HG02759 (cell line): ENCODE measurements at regions not wholly inside any gene's neighbourhood (a gene's known extent, or its start where the extent isn't known, plus 50 kb on each side); places are given as distances from the start of the nearest gene placed in this dataset.

Source experiments
- ATAC-seq: cut with Tn5 transposase; IDR thresholded peaks from one replicate; pipeline ENCODE4 v1.9.1; 2021; ENCODE audit warnings: mild to moderate bottlenecking, moderate library complexity; ENCODE audit not compliant: unreplicated experiment

DNA sequence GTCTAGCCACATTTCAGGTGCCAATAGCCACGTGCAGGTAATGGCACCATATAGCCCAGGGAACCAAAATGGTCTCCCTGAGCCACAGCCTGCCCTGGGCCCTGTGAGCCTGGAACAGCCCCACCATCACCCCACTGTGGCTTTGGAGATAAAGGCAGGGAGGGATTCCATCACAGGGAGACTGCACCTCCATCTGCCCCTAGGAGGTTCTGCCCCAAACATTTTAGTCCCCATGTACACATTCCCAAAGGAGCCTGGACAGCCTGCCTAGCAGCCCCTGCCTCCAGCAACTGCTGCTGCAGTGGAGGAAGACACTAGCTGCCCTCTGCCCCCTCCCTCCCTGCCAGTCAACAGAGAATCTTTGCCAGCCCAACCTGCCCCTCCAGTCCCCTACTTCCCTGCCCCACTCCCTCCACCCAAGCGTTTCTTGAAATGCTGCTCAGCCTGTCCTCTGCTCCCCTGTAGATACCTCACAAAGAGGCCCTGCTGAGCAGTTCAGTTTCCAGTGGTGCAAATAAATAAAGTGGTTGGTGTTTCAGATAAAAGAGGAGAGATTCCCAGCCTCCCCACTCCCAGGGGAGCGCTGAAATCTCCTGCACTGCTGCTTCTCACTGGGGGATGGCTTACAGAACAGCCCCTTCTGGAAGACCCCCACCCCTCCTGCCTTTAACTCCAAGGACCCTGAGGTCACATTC, 921.8 kb downstream of the UQCRFS1 start:
- no peak for ATAC-seq

DNA sequence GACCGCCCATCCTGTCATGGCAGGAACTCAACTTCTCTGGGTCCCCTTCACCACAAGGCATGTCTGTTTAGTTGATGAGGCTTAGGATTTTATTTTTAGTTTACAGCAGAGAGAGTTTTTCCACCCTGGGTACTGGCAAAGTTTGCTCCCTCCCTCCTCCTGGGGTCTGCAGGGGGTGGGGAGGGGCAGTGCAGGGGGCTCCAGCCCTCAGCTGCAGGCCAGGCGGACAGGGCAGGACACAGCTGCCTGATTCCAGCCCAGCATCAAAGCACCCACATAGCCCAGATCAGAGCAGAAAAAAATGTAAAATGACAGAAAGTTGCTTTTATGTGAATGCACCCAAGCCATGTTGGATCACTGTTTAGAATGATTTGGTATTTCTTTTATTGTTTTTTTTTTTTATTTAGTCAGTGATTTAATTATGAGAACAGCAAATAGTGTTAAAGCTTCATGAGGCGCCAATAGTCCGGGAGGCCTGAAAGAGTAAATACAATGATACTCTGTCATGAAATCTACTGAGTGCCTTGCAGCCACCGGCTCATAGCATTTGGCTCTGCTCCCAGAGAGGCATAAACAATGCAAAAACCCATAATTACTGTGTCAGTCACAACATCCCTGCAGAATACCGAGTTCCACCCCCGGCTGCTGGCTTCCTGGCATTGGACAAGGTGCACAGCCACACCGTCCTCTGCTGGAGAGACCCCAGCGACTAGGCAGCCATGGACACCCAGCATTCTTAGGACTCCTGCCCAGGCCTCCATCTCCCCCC, 923.5 kb downstream of the UQCRFS1 start:
- no peak for ATAC-seq

DNA sequence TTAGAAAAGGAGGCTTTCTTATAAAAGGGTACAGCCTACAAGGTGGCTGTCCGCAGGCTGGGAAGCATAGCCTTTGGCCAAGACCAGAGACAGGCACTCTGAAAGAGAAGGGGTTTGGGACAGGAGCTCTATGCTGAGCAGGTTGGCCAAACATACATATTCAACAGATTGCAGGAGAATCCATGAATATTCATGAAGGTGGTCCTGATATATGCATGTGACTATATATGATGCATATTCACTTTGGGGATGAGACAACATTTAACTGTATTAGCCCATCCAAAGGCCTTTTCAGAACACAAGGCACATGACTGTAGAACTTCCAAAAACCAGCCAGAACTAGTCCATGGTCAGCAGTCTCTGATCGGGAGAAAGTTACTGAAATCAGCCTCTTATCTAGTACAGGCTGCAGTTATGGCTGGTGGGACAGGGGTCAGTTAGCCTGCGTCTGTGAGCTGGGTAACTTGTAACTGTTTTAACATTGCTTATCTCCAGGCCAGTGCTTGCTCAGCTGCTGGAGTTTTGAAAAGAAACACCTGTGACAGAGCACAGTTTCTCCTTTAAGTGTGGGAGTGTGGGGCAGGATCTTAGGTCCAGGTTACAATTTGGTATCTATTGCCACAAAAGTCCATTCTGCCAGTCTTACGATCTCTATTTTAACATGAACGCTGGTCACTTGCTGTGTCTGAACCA, 924.2 kb downstream of the UQCRFS1 start:
- ATAC-seq: no peak

DNA sequence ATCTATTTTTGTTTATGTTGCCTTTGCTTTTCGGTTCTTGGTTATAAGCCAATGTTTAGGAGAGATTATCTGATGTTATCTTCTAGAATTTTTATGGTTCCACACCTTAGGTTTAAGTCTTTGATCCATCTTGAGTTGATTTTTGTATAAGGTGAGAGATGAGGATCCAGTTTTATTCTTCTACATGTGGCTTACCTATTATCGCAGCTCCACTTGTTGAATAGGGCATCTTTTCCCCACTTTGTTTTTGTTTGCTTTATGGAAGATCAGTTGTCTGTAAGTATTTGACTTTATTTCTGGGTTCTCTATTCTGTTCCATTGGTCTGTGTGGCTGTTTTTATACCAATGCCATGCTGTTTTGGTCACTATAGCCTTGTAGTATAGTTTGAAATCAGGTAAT, 927.0 kb downstream of the UQCRFS1 start:
- ATAC-seq: no peak

DNA sequence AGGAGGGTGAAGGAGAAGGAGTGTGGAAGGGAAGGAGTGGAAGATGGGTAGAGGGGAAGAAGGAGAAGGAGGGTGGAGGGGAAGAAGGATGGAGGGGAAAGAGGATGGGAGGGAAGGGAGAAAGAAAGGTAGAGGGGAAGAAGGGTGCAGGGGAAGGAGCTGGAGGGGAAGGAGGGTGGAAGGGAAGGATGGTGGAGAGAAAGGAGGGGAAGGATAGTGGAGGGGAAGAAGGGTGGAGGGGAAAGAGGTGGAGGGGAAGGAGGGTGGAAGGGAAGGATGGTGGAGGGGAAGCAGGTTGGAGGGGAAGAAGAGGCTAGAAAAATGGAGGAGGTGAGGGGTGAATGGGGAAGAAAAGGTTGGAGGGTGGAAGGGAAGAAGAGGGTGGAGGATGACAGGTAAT, 927.9 kb downstream of the UQCRFS1 start:
- ATAC-seq: no peak

DNA sequence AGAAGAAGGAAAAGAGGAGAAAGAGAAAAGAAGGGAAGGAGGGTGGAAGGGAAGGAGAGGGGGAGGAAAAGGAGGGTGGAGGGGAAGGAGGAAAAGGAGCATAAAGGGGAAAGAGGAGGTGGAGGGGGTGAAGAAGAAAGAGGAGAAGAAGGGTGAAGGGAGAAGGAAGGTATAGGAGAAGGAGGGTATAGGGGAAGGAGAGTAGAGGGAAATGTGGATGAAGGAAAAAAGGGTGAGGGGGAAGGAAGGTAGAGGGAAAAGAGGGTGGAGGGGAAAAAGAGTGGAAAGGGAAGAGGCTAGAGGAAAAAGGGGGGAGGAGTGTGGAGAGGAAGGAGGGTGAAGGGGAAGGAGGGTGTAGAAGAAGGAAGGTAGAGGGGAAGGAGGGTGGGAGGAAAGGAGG, 928.6 kb downstream of the UQCRFS1 start:
- no peak for ATAC-seq

DNA sequence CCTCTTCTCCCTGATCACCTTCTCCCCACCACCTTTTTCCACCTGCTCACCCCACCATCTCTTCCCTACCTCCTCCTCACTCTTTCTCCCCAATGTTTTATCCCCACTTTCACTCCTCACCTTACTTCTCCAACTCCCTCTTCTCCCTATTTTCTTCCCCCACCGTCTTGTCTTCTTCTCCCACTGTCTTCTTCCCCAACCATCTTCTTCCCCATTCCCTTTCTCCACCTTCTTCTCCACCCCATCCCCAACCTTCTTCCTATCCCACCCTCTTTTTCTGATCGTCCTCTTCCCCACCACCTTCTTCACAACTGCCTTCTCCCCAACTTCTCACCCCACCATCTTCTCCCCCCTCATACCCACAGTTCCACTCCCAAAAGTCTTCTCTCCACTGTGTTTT, 929.4 kb downstream of the UQCRFS1 start:
- ATAC-seq: no peak

DNA sequence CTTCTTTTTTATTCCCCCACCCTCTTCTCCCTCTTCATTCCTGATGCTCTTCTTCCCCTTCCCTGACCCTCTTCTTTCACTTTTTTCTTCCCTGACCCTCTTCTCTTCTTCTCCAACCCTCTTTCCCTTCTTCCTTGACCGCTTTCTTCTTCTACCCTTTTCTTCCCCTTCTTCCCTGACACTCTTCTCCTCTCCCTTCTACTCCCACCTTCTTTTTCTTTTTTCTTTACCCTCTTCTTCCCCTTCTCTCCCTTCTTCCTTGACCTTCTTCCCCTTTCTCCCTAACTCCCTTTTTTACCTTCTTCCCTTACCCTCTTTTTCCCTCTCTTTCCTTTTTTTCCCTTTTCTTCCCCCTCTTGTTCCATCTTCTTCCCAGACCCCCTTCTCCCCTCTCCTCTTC, 931.3 kb downstream of the UQCRFS1 start:
- ATAC-seq: no peak

DNA sequence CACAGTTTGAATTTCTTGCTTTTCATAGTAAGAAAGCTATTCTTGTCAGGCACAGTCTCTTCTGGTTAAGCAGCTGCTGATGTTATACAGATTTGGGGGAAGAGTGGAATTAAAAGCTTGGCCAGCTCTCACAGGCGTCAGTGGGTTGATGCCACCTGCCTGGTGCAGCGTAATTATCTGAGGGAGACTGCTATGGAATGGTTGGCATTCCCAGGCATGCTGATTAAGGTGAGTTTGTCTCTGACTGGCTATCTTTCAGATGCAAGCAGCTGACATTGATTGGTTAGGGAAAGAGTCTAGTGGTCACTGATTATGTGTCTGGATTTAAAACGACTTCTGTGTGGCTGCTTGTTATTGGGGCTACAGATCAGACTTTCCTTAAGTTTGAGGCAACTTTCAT, 948.4 kb downstream of the UQCRFS1 start:
- ATAC-seq: no peak

DNA sequence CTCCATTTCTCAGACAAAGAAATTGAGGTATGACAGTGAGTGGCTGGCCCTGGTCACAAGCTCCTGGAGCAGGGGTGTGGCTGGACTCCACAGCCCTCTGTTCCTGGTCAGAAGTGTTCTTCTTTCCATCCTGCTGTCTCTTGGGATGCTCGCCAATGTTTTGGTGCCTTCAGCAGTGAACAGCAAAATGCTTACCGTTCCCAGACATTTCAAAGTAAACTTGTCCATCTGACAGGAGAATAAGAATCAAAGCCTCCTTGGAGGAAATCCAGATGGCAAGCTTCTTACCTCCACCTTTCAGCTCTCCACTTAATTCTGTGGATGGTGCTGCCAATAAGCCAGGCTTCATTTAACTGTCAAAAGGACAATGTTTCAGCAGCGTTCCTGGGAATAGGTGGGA, 954.1 kb downstream of the UQCRFS1 start:
- ATAC-seq: no peak

DNA sequence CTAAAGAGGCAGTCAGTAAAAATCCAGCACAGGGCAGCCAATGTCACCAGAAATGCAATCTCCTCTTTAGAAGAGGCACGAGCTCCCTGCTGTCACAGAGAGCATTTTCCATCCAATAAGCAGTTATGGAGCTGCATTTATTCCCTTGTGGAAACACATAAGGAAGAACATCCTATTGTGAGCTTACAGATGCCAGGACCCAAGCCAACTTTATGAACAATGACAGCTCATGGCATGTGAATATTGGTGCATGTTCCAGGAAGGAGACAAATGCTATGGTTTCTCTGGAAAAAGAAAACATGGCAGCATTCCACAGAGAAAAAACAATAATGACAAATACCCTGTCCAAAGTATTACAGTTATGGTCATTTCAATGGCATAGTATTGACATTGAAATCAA, 955.6 kb downstream of the UQCRFS1 start:
- no peak for ATAC-seq

DNA sequence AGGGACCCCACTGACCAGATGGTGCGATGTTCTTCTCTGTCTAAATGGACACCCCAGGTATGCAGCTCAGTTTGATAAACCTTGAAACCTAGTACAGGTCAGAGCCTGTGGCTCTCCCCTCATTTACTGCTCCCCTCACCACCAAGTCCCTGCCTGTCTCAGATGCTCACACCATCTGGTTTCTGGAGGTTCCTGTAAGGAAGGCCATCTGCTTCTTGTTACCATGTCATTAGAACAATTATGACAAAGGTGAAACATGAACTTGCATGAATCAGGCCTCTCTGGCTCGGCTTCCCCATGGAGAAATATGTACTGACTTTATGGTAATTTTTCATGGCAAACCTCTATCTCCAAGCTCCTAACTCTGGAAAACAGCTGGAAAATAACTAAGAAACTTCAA, 965.7 kb downstream of the UQCRFS1 start:
- ATAC-seq: no peak

DNA sequence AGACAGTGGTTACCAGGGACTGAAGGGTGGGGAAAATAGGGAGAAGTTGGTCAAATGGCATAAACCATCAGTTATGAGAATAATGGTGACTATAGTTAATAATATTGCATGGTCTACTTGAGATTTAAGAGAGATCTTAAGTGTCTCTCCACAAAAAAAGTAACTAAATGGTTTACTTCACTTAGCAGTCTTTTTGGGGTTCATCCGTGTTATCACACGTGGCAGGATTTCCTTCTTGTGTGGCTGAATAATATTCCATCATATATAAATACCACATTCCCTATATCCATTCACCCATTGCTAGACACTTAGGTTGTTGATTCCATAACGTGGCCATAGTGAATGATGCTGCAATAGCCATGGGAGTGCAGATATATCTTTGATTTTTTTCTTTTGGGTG, 967.0 kb downstream of the UQCRFS1 start:
- ATAC-seq: no peak

DNA sequence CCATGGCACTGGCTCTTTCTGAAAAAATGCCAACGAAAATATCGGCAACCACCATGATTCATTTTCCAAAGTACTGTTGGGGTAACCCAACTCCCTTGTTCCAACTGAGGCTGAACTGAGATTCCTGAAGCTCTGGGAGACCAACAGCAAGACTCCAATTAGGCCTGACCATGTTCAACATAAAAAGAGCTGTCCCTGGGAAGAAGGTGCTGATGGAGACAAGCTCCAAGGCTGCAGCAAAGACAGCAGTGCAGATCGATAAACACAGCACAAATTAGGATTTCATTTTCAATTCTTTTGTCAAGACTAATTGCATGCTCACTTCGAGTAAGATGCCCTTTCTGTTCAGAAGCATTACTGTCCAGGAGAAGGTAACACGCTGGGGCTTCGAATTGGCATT, 968.0 kb downstream of the UQCRFS1 start:
- no peak for ATAC-seq

DNA sequence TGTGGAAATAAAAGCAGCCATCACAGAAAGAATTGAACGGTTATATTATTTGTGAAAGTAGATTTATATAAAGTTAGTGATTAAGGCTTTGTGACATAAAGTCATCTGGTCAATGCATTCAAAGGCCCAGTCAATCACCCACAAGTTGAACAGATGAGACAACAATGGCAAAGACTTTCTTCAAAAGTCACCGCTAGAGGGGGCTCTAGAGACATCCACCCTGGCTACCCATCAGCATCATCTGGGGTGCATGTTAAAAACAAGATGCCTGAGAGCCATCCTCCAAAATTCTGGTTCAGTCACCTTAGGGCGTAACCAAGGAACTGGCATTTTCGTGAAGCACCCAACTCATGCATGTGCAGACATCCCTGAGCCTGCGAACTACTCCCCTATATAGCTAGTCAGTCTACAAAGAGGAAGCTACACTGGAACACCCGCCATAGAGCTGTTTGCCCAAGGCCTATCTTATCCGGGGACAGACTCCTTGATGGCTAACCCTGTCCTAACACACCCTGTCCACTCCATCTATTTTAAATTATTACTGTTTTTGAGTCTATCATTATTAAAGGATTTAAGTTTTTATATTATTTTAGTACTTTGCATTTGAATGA, 970.5 kb downstream of the UQCRFS1 start:
- no peak for ATAC-seq

DNA sequence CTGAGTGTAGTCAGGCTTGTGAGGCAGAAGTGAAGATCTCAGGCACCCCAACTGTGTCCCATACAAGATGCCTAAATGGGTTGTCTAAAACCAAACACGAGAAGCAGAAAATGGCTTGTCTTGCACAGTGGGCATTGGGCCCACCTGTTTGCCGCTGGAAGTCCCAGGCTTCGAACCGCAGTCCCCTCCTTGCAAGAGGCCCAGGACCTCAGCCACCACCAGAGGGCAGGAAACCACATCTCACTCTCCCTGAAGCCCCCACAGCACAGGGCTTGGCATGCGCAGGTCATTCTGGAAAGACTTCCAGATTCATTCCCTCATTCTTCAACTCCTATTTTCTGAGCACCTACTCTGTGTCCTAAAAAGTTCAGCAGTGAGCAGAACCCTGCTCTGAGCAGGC, 973.7 kb downstream of the UQCRFS1 start:
- ATAC-seq: no peak

DNA sequence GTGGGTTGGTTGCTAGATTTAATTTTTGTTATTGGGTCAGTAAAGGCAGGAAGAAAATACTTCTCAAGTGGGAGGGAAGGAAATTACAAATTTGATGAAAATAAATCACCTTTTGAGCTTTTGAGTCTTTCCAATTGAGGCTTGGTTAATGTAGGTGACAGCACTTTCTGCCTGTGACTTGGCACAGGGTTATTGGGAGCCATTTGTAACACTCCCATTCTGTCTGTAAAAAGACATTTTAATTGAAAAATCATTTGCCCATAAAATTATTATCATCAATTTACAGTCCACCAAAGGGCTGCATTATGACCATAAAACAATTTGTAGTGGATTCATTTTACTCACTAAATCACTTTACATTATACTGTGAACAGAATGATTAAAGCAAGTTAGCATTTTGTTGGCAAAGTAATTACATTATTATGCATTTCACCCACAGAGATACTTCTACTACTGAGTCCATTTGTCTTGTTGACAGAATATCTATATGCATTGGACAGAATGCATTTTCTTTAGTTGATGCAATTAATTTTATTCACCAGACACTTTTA, 974.6 kb downstream of the UQCRFS1 start:
- no peak for ATAC-seq

DNA sequence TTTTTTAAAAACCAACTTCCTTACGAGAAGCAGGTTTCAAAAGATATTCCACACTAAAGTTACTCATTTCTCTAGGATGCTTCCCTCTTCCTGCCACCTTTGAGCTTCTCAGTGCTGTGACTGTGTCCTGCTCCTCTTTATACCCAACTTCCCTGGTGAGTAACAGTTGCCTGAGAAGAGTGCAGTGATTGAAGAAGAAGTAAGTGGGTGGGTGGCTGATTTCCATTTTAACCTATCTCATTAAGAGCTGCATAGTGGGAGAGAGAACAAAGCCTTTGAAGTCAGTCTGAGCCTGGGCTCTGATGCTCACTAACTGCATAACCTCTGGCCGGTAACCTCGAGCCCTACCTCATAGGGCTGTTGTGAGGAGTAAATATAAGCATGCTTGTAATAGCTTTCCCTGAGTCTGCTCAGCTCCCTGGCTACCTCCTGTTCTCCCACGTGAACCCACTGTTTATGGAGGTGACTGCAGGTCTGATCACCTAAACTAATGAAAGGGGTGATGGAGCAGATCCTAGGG, 977.3 kb downstream of the UQCRFS1 start:
- no peak for ATAC-seq

DNA sequence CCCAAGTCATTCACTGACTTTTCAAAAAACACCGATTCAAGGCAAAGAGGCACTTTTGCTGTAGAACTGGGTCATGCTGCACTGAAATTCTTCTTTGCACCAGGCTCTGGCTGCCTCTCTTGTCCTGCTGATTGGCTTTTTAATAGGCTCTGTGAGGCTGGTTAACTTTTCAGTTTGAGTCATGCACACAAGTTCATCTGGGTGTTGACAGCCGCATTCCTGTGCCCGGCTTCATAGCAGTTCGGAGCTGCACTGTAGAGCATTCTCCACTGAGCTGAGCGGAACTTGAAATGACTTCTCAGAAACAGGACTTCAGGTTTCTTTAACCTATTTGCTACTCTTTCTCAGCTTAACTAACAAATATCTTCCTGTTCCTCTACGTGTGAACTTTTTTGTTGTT, 978.3 kb downstream of the UQCRFS1 start:
- ATAC-seq: no peak

DNA sequence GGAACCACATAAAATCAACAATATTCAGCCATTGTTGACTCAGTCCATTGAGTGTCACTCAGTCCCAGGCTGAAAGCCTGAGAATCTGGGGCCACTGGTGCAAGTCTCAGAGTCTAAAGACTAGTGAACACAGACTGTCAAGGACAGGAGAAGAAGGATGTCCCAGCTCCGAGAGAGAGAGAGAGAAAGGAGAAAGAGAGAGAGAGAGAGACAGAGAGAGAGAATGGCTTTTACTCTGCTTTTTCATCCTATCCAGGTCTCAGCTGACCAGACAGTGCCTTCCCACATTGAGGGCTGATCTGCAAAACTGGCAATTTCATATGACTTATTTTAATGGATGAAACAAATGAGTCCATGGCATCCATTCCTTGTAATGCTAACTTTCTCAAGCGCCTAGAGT, 984.1 kb downstream of the UQCRFS1 start:
- ATAC-seq: no peak

DNA sequence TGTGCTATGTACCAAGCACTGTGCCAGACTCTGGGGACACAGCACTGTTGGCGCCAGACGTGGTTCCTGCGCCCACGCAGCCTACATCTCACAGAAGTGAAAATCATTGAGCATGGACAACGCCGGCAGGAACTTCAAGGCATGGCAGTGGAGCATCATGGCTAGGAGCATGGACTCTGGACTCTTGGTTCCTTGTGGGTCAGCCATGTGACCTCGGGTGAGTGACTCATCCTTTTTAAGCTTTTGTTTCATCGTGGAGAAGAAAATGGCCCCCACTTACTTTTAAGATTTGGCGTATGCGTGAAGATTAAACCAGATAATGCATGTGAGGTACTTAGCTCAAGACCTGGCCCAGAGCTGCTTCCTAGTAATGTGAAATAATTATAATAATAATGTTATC, 988.5 kb downstream of the UQCRFS1 start:
- ATAC-seq: no peak
